Fibroblast of lung (primary cell): ENCODE measurements at regions not wholly inside any gene's neighbourhood (a gene's known extent, or its start where the extent isn't known, plus 50 kb on each side); places are given as distances from the start of the nearest gene placed in this dataset.

ENCODE experiments used
- DNase-seq, 2 donors: peaks; one replicate each; pipeline versions ENCODE4 v3.0.0 to v3.0.0-alpha.2; 2010; ENCODE audit warnings: low read depth in 2 of 2
- H2AFZ ChIP-seq: 2 replicates; pipeline ENCODE4 v1.5.1; 2012; ENCODE audit warnings: low read length, control low read depth, inconsistent platforms
- H3K27ac ChIP-seq: 2 replicates; pipeline ENCODE4 v1.5.1; 2011; ENCODE audit warnings: low read length, control low read depth; ENCODE audit not compliant: insufficient read depth
- H3K27me3 ChIP-seq: 2 replicates; pipeline ENCODE4 v1.5.1; 2011; ENCODE audit warnings: mild to moderate bottlenecking, low read length; ENCODE audit not compliant: control insufficient read depth, insufficient read depth
- H3K36me3 ChIP-seq: 2 replicates; pipeline ENCODE4 v1.5.1; 2011; ENCODE audit warnings: low read length; ENCODE audit not compliant: control insufficient read depth, insufficient read depth
- H3K4me1 ChIP-seq: 2 replicates; pipeline ENCODE4 v1.5.1; 2011; ENCODE audit warnings: low read length; ENCODE audit not compliant: control insufficient read depth, insufficient read depth; ENCODE audit errors: extremely low read depth
- H3K4me2 ChIP-seq: 2 replicates; pipeline ENCODE4 v1.5.1; 2011; ENCODE audit warnings: low read length, control low read depth; ENCODE audit not compliant: insufficient read depth; ENCODE audit errors: extremely low read depth
- H3K4me3 ChIP-seq, 4 experiments: fragments of 200-600 bp in 1 of 4; sonication (generic) in 1 of 4; replicated peaks in 1 of 4; 2 replicates each; pipeline ENCODE4 v1.5.1; 2011 to 2016; ENCODE audit warnings: low read length in 4 of 4, low read depth in 3 of 4, mild to moderate bottlenecking in 3 of 4, control low read depth in 2 of 4, inconsistent platforms in 1 of 4, mixed read lengths in 1 of 4; ENCODE audit not compliant: insufficient read depth in 1 of 4; ENCODE audit errors: control extremely low read depth in 1 of 4
- H3K79me2 ChIP-seq: 2 replicates; pipeline ENCODE4 v1.5.1; 2012; ENCODE audit warnings: mild to moderate bottlenecking, low read length, inconsistent platforms; ENCODE audit not compliant: control insufficient read depth, insufficient read depth
- H3K9ac ChIP-seq: 2 replicates; pipeline ENCODE4 v1.5.1; 2011; ENCODE audit warnings: mild to moderate bottlenecking, low read length, control low read depth; ENCODE audit not compliant: insufficient read depth
- H3K9me3 ChIP-seq: 2 replicates; pipeline ENCODE4 v1.5.1; 2012; ENCODE audit warnings: low read depth, low read length; ENCODE audit not compliant: control insufficient read depth, insufficient read depth
- H4K20me1 ChIP-seq: 2 replicates; pipeline ENCODE4 v1.5.1; 2011; ENCODE audit warnings: low read length; ENCODE audit not compliant: control insufficient read depth, insufficient read depth; ENCODE audit errors: extremely low read depth
- CTCF ChIP-seq, 2 donors: IDR thresholded peaks in 1 of 2; conservative IDR thresholded peaks in 1 of 2; 1 replicate in 1 of 2; 2 replicates in 1 of 2; pipeline ENCODE4 v1.5.1; 2011 to 2012; ENCODE audit warnings: low read length in 2 of 2, control low read depth in 1 of 2, inconsistent platforms in 1 of 2, low read depth in 1 of 2, mild to moderate bottlenecking in 1 of 2
- EZH2 ChIP-seq: IDR thresholded peaks from 2 replicates; pipeline ENCODE4 v1.5.1; 2012; ENCODE audit warnings: low read length, control low read depth, mild to moderate bottlenecking; ENCODE audit errors: missing control alignments

DNA sequence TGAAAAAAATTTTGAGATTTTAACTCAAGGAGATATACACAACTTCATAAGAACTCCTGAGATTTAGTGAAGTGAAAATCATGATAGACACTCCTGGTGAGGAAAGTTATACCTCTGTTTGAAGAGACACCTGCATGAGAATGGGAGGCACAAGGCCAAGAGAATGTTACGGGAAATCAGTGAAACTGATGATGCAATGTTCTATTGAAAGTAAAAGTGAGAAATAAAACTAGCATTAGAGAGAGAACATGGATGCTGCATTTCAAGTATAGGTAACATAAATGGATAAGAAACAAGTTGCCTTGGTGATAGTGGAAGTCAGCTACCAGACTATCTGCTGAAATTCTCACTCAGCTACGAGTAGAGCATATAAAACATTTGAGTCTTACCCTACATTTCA is 562.1 kb upstream of the FANCL start:
- Histone ChIP-seq H3K27me3 (no peaks in the 10 kb centered on the region), H3K4me2 (no peak overlapping the region), H4K20me1 (no peaks in the 10 kb centered on the region), H3K4me1 (no peaks in the 10 kb centered on the region), H2AFZ (no peak overlapping the region), H3K9ac (no peak overlapping the region), H3K9me3 (no peaks in the 10 kb centered on the region), H3K79me2 (no peaks in the 10 kb centered on the region), H3K4me3 (no peak overlapping the region), H3K27ac (no peak overlapping the region), H3K36me3 (no peaks in the 10 kb centered on the region)
- DNase-seq, result no peak
- TF ChIP-seq CTCF (conservative IDR thresholded peaks at IDR 0.05 in 1 of 2, IDR thresholded peaks at IDR 0.05 in 1 of 2; ENCODE audit: low read depth in 1 of 2, low read length in 2 of 2) (no peak), EZH2 (no peak)

DNA sequence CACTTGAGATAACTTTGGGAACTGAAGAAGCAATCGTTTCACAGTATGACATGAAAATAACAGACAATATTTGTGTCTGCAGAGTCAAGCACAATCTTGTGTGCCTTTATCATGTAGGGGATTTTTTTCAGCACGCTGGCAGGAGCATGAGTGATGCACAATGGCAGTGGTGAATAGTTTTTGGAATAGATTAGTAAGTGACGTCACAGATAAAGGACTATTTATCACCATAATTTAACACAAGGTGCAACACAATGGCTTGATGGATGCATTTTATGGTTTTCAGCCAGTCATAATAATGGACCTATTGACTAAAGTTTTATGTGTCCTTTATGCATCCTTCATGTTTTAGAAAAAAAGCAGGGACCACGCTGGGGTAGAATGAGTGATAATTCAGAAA is 559.8 kb upstream of the FANCL start:
- H2AFZ ChIP-seq, result no peak overlapping the region
- no peaks in the 10 kb centered on the region for H3K36me3 ChIP-seq
- no peaks in the 10 kb centered on the region for H4K20me1 ChIP-seq
- TF ChIP-seq CTCF (conservative IDR thresholded peaks at IDR 0.05 in 1 of 2, IDR thresholded peaks at IDR 0.05 in 1 of 2; ENCODE audit: low read depth in 1 of 2, low read length in 2 of 2) (no peak), EZH2 (no peak)
- DNase-seq, result no peak
- H3K4me2 ChIP-seq, result no peak overlapping the region
- H3K4me1 ChIP-seq, result no peaks in the 10 kb centered on the region
- no peaks in the 10 kb centered on the region for H3K9me3 ChIP-seq
- no peak overlapping the region for H3K27ac ChIP-seq
- no peaks in the 10 kb centered on the region for H3K27me3 ChIP-seq
- H3K79me2 ChIP-seq, result no peaks in the 10 kb centered on the region
- H3K4me3 ChIP-seq, result no peak overlapping the region
- no peak overlapping the region for H3K9ac ChIP-seq

- Histone ChIP-seq H4K20me1 (no peaks in the 10 kb centered on the region), H3K9ac (no peak overlapping the region), H3K27ac (no peak overlapping the region), H3K27me3 (no peaks in the 10 kb centered on the region), H2AFZ (no peak overlapping the region), H3K9me3 (no peaks in the 10 kb centered on the region), H3K4me2 (no peak overlapping the region), H3K79me2 (no peaks in the 10 kb centered on the region), H3K4me1 (no peaks in the 10 kb centered on the region), H3K36me3 (no peaks in the 10 kb centered on the region), H3K4me3 (no peak overlapping the region)
- DNase-seq, result no peak
- no peak for TF ChIP-seq CTCF (conservative IDR thresholded peaks at IDR 0.05 in 1 of 2, IDR thresholded peaks at IDR 0.05 in 1 of 2; ENCODE audit: low read depth in 1 of 2, low read length in 2 of 2)
- no peak for TF ChIP-seq EZH2
Measured at GRCh38 chr2:58798676-58799208, 557.6 kb upstream of the FANCL start.
